OCI-LY7 (cell line): ENCODE measurements at regions not wholly inside any gene's neighbourhood (a gene's known extent, or its start where the extent isn't known, plus 50 kb on each side); places are given as distances from the start of the nearest gene placed in this dataset.

Experiments
- BruUV-seq: library from RNA; stranded (reverse); fragments of 400-500 nt; replicated peaks from 2 replicates; lab custom pipeline; 2021; lab: Mats Ljungman, UMichigan
- CTCF ChIA-PET: fragments of 300-600 bp; sonication (Branson Sonifier 250); formaldehyde crosslinking; loops from one replicate; lab custom pipeline; 2022; ENCODE audit warnings: antibody characterized with exemption; ENCODE audit not compliant: unreplicated experiment; lab: Charles Lee
- POLR2A ChIA-PET: fragments of 300-600 bp; sonication (Branson Sonifier 250); formaldehyde crosslinking; loops from one replicate; lab custom pipeline; 2022; ENCODE audit warnings: antibody characterized with exemption; lab: Charles Lee
- DNase-seq: peaks from one replicate; pipeline ENCODE4 v3.0.0-alpha.2; 2015; ENCODE audit warnings: low spot score
- H2AFZ ChIP-seq: fragments of 200-600 bp; sonication (generic), shearing (Covaris generic); 2 replicates; pipeline ENCODE4 v1.6.1; 2014; ENCODE audit warnings: mild to moderate bottlenecking, antibody characterized with exemption, low read length, moderate library complexity
- H3K27ac ChIP-seq: fragments of 200-600 bp; sonication (generic); 2 replicates; pipeline ENCODE4 v1.5.1; 2014; ENCODE audit warnings: mixed run types, low read depth, mild to moderate bottlenecking, moderate library complexity, low read length, inconsistent platforms; ENCODE audit not compliant: poor library complexity, severe bottlenecking
- H3K36me3 ChIP-seq: fragments of 200-600 bp; sonication (generic); 2 replicates; pipeline ENCODE4 v1.6.1; 2014; ENCODE audit warnings: mild to moderate bottlenecking, antibody characterized with exemption, low read length, moderate library complexity, mixed read lengths; ENCODE audit not compliant: insufficient read depth
- H3K4me1 ChIP-seq: fragments of 200-600 bp; sonication (generic); 2 replicates; pipeline ENCODE4 v1.5.1; 2014; ENCODE audit warnings: mild to moderate bottlenecking, low read length; ENCODE audit not compliant: insufficient read depth, poor library complexity, severe bottlenecking
- H3K4me2 ChIP-seq: fragments of 200-600 bp; sonication (generic); 2 replicates; pipeline ENCODE4 v1.6.1; 2014; ENCODE audit warnings: mild to moderate bottlenecking, low read length
- H3K4me3 ChIP-seq: fragments of 200-600 bp; sonication (generic); 2 replicates; pipeline ENCODE4 v1.5.1; 2014; ENCODE audit warnings: mild to moderate bottlenecking, low read depth, low read length; ENCODE audit not compliant: poor library complexity, severe bottlenecking
- H3K79me2 ChIP-seq: fragments of 200-600 bp; sonication (generic); 2 replicates; pipeline ENCODE4 v1.6.1; 2016; ENCODE audit warnings: low read depth, mild to moderate bottlenecking, low read length, moderate library complexity, mixed read lengths; ENCODE audit not compliant: insufficient read depth
- H3K9me2 ChIP-seq: fragments of 200-600 bp; sonication (generic); 2 replicates; pipeline ENCODE4 v1.6.1; 2016; ENCODE audit warnings: mild to moderate bottlenecking, low read length, mixed read lengths; ENCODE audit not compliant: insufficient read depth
- H3K9me3 ChIP-seq: fragments of 200-600 bp; sonication (generic); 2 replicates; pipeline ENCODE4 v1.6.1; 2014; ENCODE audit warnings: mild to moderate bottlenecking, mixed run types, low read length, mixed read lengths
- H4K20me1 ChIP-seq: fragments of 200-600 bp; sonication (generic); 2 replicates; pipeline ENCODE4 v1.6.1; 2014; ENCODE audit warnings: mild to moderate bottlenecking, antibody characterized with exemption, low read length, moderate library complexity, mixed read lengths; ENCODE audit not compliant: insufficient read depth
- CTCF ChIP-seq: fragments of 200-600 bp; sonication (generic); conservative IDR thresholded peaks from 2 replicates; pipeline ENCODE4 v1.5.1; 2014; ENCODE audit warnings: mild to moderate bottlenecking, antibody characterized with exemption, low read length, moderate library complexity, mixed read lengths
- EZH2phosphoT487 ChIP-seq: fragments of 200-600 bp; sonication (generic); IDR thresholded peaks from 2 replicates; pipeline ENCODE4 v1.6.1; 2018; ENCODE audit warnings: low read depth, borderline replicate concordance, mild to moderate bottlenecking, mixed run types, antibody characterized with exemption, low read length, moderate library complexity, mixed read lengths
- intact Hi-C: fragments of 100-400 bp; cut with micrococcal nuclease; formaldehyde crosslinking; loops from one replicate; pipeline ENCODE4 v1.10.0; 2022; ENCODE audit not compliant: unreplicated experiment

GRCh38 chr9:27752069-27752468 lies 178.8 kb upstream of the C9orf72 start:
- H3K36me3 ChIP-seq: no peaks in the 10 kb centered on the region
- intact Hi-C loops: no loop called here
- no TSS peak for BruUV-seq
- no peak overlapping the region for H3K27ac ChIP-seq
- TF ChIP-seq CTCF: no peak
- no peak for TF ChIP-seq EZH2phosphoT487
- CTCF ChIA-PET: no interaction called here
- H3K9me2 ChIP-seq: no peaks in the 10 kb centered on the region
- POLR2A ChIA-PET: interaction anchor here (0.6 kb wide), 1 partner anchor 353 kb away, joined by 3 read pairs; no protein-coding TSS in a partner anchor
- H3K9me3 ChIP-seq: no peaks in the 10 kb centered on the region
- H3K79me2 ChIP-seq: no peaks in the 10 kb centered on the region
- no peaks in the 10 kb centered on the region for H3K4me1 ChIP-seq
- DNase-seq: no peak
- H3K4me2 ChIP-seq: no peak overlapping the region
- no peak overlapping the region for H2AFZ ChIP-seq
- no peak overlapping the region for H3K4me3 ChIP-seq
- no peaks in the 10 kb centered on the region for H4K20me1 ChIP-seq

DNA sequence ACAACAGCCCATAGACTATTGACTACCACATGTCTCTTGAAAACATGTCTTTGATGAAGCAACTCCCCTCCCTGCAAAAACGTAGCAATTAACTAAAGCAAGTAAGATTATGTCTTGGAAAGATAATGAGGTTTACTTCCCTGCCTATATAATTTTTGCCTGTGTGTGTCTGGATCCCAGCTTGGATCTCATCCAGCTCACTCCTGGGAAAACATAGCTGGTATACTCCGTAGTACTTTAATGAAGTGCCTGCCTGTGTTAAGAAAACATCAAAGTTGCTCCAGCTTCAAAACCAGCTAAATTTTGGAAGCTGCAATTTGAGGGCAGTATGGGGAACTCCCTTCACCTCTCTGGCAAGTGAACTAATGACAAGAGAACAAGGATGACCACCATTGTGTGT lies 182.6 kb upstream of the C9orf72 start:
- Histone ChIP-seq H3K4me2 (no peak overlapping the region), H3K36me3 (no peaks in the 10 kb centered on the region), H3K79me2 (no peaks in the 10 kb centered on the region), H2AFZ (no peak overlapping the region), H3K4me1 (no peaks in the 10 kb centered on the region), H3K4me3 (no peak overlapping the region), H3K9me3 (no peaks in the 10 kb centered on the region), H3K9me2 (no peaks in the 10 kb centered on the region), H3K27ac (no peak overlapping the region), H4K20me1 (no peaks in the 10 kb centered on the region)
- no peak for DNase-seq
- ChIA-PET CTCF (no interaction called here), POLR2A (no interaction called here)
- TF ChIP-seq CTCF: no peak
- no peak for TF ChIP-seq EZH2phosphoT487
- BruUV-seq: no TSS peak
- intact Hi-C loops: no loop called here

GRCh38 chr9:27756418-27756817 lies 183.1 kb upstream of the C9orf72 start:
- Histone ChIP-seq H3K4me2 (no peak overlapping the region), H3K4me1 (no peaks in the 10 kb centered on the region), H3K36me3 (no peaks in the 10 kb centered on the region), H3K9me3 (no peaks in the 10 kb centered on the region), H3K9me2 (no peaks in the 10 kb centered on the region), H3K4me3 (no peak overlapping the region), H3K79me2 (no peaks in the 10 kb centered on the region), H4K20me1 (no peaks in the 10 kb centered on the region), H2AFZ (no peak overlapping the region), H3K27ac (no peak overlapping the region)
- intact Hi-C loops: no loop called here
- POLR2A ChIA-PET: interaction anchor here (0.7 kb wide), 1 partner anchor 18 kb away, joined by 3 read pairs; no protein-coding TSS in a partner anchor
- no peak for TF ChIP-seq CTCF
- no peak for TF ChIP-seq EZH2phosphoT487
- CTCF ChIA-PET: no interaction called here
- BruUV-seq: no TSS peak
- no peak for DNase-seq
